Brain microvascular endothelial cell (primary cell): ENCODE measurements at regions not wholly inside any gene's neighbourhood (a gene's known extent, or its start where the extent isn't known, plus 50 kb on each side); places are given as distances from the start of the nearest gene placed in this dataset.
"Not testable (repeated sequence)": the region's sequence is repeated elsewhere in the genome, so short reads cannot be mapped to it uniquely, and the experiment has no call there.

ENCODE experiments used
- DNase-seq: peaks from one replicate; pipeline ENCODE4 v3.0.0-alpha.2; 2020
- H3K27ac ChIP-seq: fragments of 250-450 bp; sonication (Bioruptor Pico); 2 replicates; pipeline ENCODE4 v1.5.1; 2020; ENCODE audit warnings: mild to moderate bottlenecking, moderate library complexity
- H3K27me3 ChIP-seq: fragments of 250-450 bp; sonication (Bioruptor Pico); replicated peaks from 2 replicates; pipeline ENCODE4 v1.5.1; 2020; ENCODE audit warnings: mild to moderate bottlenecking
- H3K36me3 ChIP-seq: fragments of 250-450 bp; sonication (Bioruptor Pico); replicated peaks from 2 replicates; pipeline ENCODE4 v1.5.1; 2020; ENCODE audit warnings: mild to moderate bottlenecking
- H3K4me3 ChIP-seq: 2 replicates; pipeline ENCODE4 v1.5.1; 2011; ENCODE audit warnings: low read depth, mild to moderate bottlenecking, control low read depth, low read length, moderate library complexity
- CTCF ChIP-seq: IDR thresholded peaks from 2 replicates; pipeline ENCODE4 v1.5.1; 2011; ENCODE audit warnings: low read depth, mild to moderate bottlenecking, moderate library complexity, low read length, control low read depth, inconsistent platforms; ENCODE audit errors: missing control alignments
- in situ Hi-C: cut with HindIII; loops from 2 replicates; pipeline ENCODE4 v1.10.0; 2017; ENCODE audit warnings: low sequenced_read_pairs, low pct_ligation_motif_present

- no peaks in the 10 kb centered on the region for H3K27me3 ChIP-seq
- TF ChIP-seq CTCF = no peak
- H3K36me3 ChIP-seq = no peaks in the 10 kb centered on the region
- H3K27ac ChIP-seq = no peak overlapping the region
- H3K4me3 ChIP-seq = no peak overlapping the region
- DNase-seq = no peak
- in situ Hi-C loops = no loop called here
Measured at GRCh38 chr5:115452083-115452482, 92.5 kb downstream of the FEM1C start.

- in situ Hi-C loops = no loop called here
- no peaks in the 10 kb centered on the region for H3K36me3 ChIP-seq
- TF ChIP-seq CTCF = no peak
- no peak overlapping the region for H3K4me3 ChIP-seq
- peak; percentile 70 for DNase-seq
- peak overlapping the region; percentile 88 for H3K27ac ChIP-seq
- no peaks in the 10 kb centered on the region for H3K27me3 ChIP-seq
Measured at GRCh38 chr5:115450741-115451140, 93.8 kb downstream of the FEM1C start.

- H3K36me3 ChIP-seq, DNase-seq, H3K27me3 ChIP-seq, H3K27ac ChIP-seq, H3K4me3 ChIP-seq, in situ Hi-C loops: not testable (repeated sequence)
Measured at GRCh38 chr5:115448630-115449029, 95.9 kb downstream of the FEM1C start.

GRCh38 chr5:115440782-115441451 lies 103.7 kb downstream of the FEM1C start:
- in situ Hi-C loops = no loop called here
- no peak overlapping the region for H3K27ac ChIP-seq
- no peak overlapping the region for H3K4me3 ChIP-seq
- DNase-seq = no peak
- no peaks in the 10 kb centered on the region for H3K36me3 ChIP-seq
- no peak for TF ChIP-seq CTCF
- H3K27me3 ChIP-seq = no peaks in the 10 kb centered on the region

- H3K27me3 ChIP-seq = no peaks in the 10 kb centered on the region
- no peak overlapping the region for H3K27ac ChIP-seq
- in situ Hi-C loops = no loop called here
- TF ChIP-seq CTCF = no peak
- H3K4me3 ChIP-seq = no peak overlapping the region
- no peak for DNase-seq
- H3K36me3 ChIP-seq = no peaks in the 10 kb centered on the region
Measured at GRCh38 chr5:115439639-115440038, 104.9 kb downstream of the FEM1C start.

DNA sequence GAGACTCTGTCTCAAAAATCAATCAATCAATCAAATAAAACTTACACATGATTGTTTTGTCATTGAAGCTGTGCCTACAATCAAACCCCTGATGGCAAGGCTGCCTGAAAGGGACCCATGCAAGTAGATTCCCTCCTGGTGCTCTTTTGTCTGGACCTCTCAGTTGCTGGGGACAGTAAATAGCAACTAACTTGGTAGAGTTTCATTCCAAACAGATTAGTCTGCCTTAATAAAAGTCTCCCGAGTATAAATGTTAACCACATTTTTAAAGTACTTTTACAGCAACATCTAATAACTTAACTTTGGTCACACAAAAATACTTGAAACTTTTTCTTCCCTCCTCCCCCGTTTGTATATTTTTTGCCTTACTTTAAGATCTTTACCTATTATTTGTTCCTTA lies 105.5 kb downstream of the FEM1C start:
- Histone ChIP-seq H3K27ac (no peak overlapping the region), H3K4me3 (no peak overlapping the region), H3K27me3 (no peaks in the 10 kb centered on the region), H3K36me3 (no peaks in the 10 kb centered on the region)
- in situ Hi-C loops = no loop called here
- DNase-seq = no peak
- TF ChIP-seq CTCF = no peak
